DMS79 treated with DMSO at 0.1 percent for 48 hours (cell line): ENCODE measurements at regions not wholly inside any gene's neighbourhood (a gene's known extent, or its start where the extent isn't known, plus 50 kb on each side); places are given as distances from the start of the nearest gene placed in this dataset.

Source experiments
- DNase-seq: peaks from one replicate; lab custom pipeline; 2025; lab: John Stamatoyannopoulos, UW

- no peak for DNase-seq
Measured at GRCh38 chr1:30514137-30514654, 209.2 kb downstream of the MATN1 start.

- DNase-seq, result no peak
Measured at GRCh38 chr1:30513396-30514136, 209.8 kb downstream of the MATN1 start.

GRCh38 chr1:30512914-30513265 is 210.5 kb downstream of the MATN1 start:
- no peak for DNase-seq

GRCh38 chr1:30511991-30512913 is 211.1 kb downstream of the MATN1 start:
- no peak for DNase-seq

GRCh38 chr1:30511563-30511962 is 211.8 kb downstream of the MATN1 start:
- DNase-seq, result no peak

- no peak for DNase-seq
Measured at GRCh38 chr1:30511106-30511505, 212.3 kb downstream of the MATN1 start.

- DNase-seq, result no peak
Measured at GRCh38 chr1:30509670-30510069, 213.7 kb downstream of the MATN1 start.

- DNase-seq, result no peak
Measured at GRCh38 chr1:30508611-30509010, 214.8 kb downstream of the MATN1 start.

GRCh38 chr1:30508175-30508448 is 215.3 kb downstream of the MATN1 start:
- DNase-seq, result no peak

- DNase-seq, result no peak
Measured at GRCh38 chr1:30507401-30508174, 215.8 kb downstream of the MATN1 start.

- DNase-seq, result no peak
Measured at GRCh38 chr1:30507016-30507312, 216.4 kb downstream of the MATN1 start.

GRCh38 chr1:30506291-30507015 is 216.9 kb downstream of the MATN1 start:
- no peak for DNase-seq

- no peak for DNase-seq
Measured at GRCh38 chr1:30505853-30506252, 217.5 kb downstream of the MATN1 start.

- DNase-seq, result no peak
Measured at GRCh38 chr1:30492451-30492850, 230.9 kb downstream of the MATN1 start.

- no peak for DNase-seq
Measured at GRCh38 chr1:30491831-30492230, 231.6 kb downstream of the MATN1 start.

- DNase-seq, result no peak
Measured at GRCh38 chr1:30490554-30491053, 232.8 kb downstream of the MATN1 start.

- DNase-seq, result no peak
Measured at GRCh38 chr1:30489737-30490389, 233.5 kb downstream of the MATN1 start.

GRCh38 chr1:30488324-30488913 is 235.0 kb downstream of the MATN1 start:
- DNase-seq, result no peak

GRCh38 chr1:30487042-30487441 is 236.3 kb downstream of the MATN1 start:
- DNase-seq, result no peak

- no peak for DNase-seq
Measured at GRCh38 chr1:30485072-30485471, 238.3 kb downstream of the MATN1 start.

GRCh38 chr1:30484668-30485067 is 238.7 kb downstream of the MATN1 start:
- no peak for DNase-seq
